ENCODE measurements at regions not wholly inside any gene's neighbourhood (a gene's known extent, or its start where the extent isn't known, plus 50 kb on each side); places are given as distances from the start of the nearest gene placed in this dataset.
"Not testable (repeated sequence)": the region's sequence is repeated elsewhere in the genome, so short reads cannot be mapped to it uniquely, and the experiment has no call there.

DNA sequence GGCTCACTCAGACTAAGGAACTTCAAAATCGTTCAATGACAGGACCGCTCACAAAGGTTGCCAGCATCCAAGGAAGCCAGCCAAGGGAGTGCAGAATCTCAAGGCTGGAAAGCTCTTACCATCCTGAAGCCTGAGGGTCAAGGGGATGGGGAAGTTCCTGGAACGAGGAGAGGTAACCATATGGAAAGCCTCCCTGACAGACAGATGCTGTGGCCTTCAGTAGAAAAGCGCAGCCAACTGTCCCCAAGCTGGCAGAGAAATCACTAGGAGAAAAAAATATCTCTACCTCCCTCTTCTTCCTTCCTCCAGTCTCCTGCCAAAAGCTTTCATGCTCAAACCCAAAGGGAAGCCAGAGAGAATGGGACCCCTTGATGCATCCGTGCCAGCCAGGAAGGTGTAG, 90.5 kb upstream of the RANBP3L start:
- no peak for DNase-seq

DNA sequence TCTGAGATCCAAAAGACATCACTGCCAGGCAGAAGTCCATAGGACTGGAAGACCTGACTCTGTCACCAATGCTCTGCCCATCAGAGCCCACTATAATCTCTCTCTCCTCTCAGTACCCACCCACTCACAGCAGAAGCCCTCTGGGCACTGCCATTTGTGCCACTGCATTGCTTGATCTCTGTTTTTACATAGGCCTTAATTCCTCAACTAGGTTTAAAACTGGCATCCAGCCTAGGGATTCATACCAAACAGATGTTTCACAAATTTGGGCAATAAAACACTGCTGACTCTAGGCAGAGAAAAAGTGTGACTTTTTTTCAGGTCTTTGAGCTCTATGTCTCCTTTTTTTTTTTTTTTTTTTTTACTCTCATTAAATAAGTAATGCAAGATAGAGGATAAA, 91.1 kb upstream of the RANBP3L start:
- no peak for DNase-seq

DNA sequence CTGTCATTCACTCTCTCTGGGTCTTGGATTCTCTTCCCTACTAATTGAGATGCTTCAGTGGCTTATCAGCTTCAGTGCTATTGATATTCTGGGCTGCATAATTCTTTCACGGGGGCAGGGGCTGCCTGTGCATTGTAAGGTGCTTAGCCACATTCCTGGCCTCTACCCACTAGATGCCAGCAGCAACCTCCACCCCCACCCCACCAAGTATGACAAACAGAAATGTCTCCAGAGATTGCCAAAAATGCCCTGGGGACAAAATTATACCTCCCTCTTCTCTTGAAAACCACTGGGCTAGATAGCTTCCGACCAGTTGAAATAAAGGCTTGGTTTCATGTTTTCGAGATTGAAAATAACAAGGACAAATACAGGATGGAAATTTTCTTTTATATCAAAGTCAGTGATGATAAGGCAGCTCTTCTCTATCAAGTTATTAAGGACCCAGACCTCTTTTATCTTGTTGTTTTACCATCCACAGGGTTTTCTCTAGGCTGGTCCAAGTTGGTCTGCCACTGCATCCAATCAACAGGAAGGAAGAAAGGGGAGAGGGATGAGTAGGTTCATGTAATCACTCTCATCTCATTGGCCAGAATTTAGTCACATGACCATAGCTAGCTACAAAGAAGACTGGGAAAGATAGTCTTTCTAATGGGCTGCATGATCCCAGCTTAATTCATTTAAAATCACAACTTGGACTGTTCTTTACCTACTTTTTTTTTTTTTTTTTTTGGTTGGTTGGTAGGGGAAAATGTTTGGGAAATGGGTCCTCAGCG, 92.1 kb upstream of the RANBP3L start:
- no peak for DNase-seq

DNA sequence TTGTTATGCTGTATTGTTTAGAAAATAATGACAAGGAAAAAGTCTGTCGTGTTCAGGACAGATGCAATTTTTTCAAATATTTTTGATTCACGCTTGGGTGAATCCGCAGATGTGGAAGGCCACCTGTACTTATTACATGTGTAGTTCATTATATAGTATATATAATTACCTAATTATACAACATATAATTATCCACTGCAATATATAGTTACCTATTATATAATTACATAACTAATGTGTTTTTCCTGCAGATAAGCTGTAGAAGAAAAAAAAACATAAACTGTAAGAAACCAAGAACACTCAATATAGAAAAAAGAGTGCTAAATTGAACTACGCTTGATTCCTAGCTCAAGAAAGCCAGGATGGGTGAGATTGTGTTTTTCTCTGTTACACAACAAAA, 93.6 kb upstream of the RANBP3L start:
- DNase-seq = no peak

DNA sequence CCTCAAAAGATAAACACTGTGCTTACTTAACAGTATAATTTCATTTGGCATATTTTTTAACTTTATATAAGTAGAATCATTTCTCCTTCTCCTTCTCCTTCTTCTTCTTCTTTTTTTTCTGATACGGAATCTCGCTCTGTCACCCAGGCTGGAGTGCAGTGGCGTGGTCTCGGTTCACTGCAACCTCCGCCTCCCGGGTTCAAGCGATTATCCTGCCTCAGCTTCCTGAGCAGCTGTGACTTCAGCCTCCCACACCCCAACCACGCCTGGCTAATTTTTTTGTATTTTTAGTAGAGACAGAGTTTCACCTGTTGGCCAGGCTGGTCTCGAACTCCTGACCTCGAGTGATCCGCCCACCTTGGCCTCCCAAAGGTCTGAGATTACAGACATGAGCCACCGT, 94.2 kb upstream of the RANBP3L start:
- not testable (repeated sequence) for DNase-seq

DNA sequence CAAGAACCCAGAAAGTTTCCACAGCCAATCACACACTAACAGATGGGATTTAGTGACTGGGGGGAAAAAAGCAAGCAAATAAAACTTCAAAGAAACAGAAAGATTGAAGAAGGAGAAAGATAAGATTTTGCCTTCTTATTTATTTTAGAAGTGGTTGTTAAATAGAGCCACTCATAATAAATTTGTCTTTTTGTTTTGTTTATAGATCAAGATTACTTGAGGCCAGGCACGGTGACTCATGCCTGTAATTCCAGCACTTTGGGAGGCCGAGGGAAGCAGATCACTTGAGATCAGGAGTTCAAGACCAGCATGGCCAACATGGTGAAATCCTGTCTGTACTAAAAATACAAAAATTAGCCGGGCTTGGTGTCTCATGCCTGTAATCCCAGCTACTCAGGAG, 94.9 kb upstream of the RANBP3L start:
- DNase-seq = no peak

DNA sequence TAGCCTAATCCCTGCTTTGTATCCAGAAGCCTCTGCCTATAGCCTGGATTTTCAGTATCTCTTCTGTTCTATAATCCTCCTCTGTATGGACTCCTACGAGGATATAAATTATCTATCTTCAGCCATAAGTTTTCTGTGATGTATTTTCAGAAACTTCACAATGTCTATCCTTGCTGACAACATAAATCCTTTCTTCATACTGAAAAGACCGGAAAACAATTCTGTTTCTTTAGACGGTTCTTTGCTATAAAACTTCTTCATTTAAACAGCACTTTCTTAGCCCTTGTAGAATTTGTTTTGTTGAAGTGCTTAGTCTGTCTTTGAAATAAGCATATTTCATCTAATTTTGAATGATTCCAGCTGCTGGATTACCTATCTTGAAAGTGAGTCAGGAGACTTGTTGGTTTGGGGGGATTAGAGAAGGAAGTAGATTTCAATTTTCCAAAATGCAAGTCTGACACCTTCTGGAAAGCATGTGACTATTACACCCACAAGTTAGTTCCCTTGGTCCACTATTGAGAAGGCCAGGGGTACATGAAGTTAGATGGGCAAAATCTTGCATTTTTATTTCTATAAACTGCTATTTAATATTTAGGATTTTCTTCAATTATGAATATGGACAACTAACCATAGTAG, 96.3 kb upstream of the RANBP3L start:
- DNase-seq = no peak

DNA sequence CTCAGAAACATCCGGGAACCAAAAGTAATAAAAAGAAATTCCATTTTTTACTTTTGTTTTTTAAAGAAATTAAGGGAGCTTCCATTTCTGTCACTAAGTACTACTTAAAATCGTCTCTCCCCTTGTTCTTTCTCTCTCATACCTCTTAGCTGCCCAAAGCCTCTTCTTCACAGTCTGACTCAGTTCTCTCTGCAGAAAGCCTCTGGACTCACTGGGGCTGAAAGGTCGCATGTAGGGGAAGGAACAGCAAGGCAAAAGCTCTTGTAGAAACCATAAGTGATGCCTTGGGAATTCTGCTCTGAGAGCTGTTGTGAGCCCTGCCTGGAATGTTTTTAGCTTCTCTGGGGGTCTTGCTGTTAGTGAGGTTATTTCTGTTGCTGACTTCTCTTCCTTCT, 100.8 kb upstream of the RANBP3L start:
- DNase-seq = no peak

DNA sequence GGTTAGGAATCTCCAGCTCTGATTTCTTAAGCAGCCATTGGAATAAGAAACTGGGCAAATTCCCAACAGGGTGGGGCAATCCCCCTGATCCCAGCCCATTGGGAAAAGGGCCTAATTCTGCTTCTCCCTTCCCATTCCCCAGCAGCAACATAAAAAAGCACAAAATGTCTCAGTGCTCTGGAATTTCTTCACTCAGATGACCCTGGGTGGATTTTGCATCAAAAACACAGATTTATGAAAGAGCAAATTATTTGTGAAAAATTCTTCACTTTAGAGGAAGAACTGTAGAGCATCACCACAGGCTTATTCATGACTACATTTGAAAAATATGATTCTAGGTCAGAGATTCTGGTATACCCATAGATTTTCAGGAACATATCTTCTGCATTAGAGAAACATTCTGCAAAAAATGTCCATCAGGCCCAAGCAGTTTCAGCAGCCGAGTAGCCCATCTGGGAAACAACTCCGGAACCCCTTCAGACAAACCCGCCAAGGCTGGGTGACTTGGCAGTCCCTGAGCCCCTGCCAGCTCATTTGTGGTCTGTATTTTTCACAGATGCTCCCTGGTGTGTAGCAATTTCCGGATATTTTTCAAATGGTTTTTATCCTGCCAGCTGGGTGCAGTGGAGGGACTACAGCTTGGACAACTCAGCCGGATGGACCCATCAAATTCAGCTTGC, 102.1 kb upstream of the RANBP3L start:
- no peak for DNase-seq

DNA sequence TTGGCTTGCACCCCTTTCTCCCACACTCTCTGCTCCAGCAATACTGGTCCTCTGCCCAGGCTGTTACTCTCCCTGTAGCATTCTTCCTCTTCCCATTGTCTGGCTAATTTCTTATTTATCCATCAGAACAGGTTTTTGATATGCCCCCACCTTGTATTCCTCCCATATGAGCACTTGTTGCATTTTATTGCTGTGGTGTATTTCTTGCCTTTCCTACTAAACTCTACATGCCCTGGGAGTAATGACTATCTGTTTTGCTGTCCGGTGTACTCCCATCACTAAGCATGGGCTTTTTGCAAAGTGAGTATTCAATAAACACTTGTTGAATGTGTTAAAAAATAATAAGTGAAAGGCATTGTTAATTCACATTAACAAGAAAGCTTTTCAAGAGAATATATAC, 104.3 kb upstream of the RANBP3L start:
- no peak for DNase-seq

DNA sequence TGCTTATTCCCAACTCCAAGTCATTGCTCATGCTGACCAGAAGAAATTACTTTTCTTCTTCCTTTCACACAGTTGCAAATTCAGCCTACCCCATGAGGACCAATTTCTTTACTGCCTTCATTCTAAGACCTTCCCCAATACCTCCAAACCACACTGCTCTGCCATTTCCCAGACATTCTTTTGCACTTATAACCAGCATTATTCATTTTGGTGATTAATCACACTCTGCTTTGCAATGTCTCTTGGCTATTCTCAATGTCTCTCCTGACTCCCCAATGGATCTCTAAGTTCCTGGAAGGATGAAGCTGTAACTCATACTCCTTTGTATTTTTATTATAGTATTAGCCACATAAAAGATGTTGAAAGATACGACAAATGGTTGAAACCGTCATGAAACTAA, 105.7 kb upstream of the RANBP3L start:
- no peak for DNase-seq

DNA sequence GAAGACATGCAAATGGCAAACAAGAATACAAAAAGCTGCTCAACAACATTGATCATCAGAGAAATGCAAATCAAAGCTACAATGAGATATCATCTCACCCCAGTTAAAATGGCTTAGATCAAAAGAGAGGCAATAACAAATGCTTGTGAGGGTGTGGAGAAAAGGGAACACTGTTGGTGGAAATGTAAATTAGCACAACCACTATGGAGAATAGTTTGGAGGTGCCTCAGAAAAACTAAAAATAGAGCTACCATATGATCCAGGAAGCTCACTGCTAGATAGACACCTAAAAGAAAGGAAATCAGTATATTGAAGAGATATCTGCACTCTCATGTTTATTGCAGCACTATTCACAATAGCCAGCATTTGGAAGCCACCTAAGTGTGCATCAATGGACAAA, 108.0 kb upstream of the RANBP3L start:
- DNase-seq = not testable (repeated sequence)

DNA sequence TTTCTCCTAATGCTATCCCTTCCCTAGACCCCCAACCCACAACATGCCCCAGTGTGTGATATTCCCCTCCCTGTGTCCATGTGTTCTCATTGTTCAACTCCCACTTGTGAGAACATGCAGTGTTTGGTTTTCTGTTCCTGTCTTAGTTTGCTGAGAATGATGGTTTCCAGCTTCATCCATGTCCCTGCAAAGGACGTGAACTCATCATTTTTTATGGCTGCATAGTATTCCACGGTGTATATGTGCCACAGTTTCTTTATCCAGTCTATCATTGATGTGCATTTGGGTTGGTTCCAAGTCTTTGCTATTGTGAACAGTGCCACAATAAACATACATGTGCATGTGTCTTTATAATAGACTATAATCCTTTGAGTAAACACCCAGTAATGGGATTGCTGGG, 109.0 kb upstream of the RANBP3L start:
- not testable (repeated sequence) for DNase-seq

DNA sequence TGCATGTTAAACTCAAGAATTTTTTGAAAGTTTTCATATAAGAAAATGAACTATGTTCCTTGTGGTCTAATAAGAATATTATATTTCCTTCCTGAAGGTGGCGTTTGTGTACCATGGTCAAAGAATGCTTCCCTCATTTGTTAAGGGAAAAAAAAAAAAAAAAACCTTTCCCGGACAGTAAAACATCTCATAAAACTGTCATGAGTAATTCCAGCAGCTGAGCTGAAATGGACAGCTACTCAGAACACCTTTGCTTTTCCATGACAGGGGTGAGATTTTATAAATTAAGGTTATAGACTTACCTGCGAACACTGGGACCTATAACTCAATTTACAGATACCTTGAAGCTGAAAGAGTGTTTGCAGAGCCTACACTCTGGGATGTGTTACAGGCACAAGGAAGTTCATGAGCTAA, 113.2 kb upstream of the RANBP3L start:
- no peak for DNase-seq

DNA sequence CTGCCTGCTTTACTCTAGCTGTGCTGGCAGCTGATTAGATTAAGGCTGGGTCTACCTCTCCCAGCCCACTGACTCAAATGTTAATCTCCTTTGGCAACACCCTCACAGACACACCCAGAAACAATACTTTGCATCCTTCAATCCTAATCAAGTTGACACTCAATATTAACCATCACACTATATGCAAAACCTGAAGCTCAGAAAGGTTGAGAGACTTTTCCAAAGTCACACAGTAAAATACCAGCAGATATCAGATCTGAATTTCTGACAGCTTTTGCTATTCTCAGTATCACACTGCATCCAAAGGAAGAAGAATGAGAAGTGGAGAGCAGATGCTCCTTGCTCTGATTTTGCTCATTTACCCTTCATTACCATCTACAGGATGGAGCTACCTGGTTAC, 114.9 kb upstream of the RANBP3L start:
- no peak for DNase-seq

DNA sequence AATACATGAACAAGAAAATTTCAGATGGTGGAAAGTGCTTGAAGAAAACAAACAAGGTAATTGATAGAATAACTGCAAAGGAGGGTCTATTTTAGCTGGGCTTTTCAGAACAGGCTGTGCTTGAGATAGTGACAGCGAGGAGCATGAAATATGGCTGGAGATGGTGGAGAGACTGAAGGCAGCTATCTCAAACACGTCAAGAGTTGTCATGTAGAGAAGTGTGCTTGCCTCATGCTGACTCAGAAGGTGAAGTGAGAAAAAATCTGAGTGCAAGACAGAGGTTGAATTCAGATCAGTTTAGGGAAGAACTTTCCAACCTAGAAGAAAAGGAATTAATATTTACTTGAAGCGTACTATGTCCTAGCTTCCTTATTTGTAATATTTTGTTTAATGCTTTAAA, 115.5 kb upstream of the RANBP3L start:
- DNase-seq = no peak

DNA sequence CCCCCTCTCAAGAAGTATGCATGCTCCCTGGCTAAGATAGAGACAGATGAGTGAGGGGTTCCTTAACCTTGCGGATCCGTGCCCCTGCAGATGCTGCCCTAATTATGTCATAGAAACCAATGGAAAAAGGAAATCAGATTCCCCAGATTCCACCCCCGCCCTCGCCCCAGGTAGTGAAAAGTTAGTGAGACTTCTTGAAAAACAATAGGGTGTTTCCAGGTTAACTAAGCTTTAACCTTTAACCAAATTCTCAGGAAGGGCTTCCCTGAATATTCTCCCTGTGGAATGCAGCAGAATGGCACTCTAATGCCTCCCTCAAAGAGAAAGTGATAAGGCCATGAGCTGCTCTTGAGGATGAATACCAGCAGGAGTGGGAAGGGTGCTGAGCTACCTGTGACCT, 116.0 kb upstream of the RANBP3L start:
- no peak for DNase-seq

DNA sequence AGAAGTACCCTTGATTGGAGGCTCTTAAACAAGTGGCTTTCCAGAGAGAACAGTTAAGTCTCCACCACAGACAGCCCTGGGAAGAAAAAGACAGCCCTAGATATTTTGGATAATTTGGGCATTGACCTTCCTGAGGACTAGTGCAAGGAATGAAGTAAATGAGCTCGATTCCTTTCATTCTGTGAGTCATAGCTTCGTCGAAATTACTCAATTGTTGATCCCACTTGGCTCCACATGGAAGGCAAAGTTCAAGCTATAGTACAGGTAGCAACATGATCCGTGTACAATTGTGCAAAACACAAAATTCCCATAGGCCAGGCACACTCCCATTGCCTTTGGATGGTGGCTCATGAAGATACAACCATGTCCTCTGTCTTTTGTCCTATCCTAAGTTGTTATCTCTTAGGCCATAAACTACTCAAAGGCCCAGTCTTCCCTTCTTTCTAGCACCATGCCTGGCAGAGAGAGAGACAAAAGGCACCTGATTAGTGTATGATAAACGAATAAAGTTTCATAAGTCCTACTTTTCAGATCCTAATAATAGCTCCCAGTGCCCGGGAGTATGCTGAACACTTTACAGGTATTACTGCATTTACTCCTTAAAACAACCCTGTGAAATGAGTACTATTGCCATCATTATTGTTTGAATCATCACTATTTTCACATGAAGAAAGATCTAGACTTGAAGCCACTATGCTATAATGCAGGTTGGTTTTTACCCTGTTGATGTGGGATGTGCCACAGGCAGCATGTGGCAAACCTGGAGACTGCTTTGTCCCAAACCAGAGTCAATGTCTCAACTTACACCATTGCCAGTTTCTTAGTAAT, 116.7 kb upstream of the RANBP3L start:
- DNase-seq = no peak

DNA sequence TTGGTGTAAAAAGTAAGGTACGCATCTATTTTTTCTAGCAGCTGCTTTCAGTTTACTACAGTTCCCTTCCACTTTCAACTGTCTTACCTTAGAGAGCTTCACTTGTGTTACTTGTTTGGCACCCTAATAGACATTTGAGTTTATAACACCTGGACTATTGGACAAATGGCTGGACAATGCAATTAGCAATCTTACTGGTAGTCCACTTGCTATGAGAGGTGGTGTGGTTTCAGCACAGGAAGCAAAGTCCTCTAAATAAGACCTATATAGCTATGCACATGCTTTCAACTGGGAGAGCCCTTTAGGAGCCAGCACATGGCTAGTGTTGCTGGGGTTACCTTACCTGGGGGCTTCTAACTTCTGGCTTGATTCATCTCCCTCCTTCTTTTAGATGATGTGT, 119.6 kb upstream of the RANBP3L start:
- no peak for DNase-seq

DNA sequence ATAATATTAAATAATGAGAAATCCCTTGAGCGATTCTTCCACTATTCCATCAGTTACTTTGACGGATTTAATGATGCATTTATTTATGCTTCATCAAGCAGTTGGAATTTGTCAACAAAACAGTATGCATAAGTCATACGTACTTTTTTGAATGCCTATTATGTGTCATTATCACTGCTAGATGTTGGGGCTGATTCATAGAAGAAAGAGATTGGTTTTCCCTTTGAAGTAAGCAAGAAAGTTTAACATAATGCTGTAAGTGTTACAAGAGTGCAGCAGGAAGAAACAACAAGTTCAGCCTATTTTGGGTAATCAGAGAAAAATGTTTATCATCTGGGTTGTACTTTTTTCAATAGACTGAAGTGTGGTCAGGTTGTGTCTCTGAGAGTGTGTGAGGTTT, 121.2 kb upstream of the RANBP3L start:
- DNase-seq = no peak

DNA sequence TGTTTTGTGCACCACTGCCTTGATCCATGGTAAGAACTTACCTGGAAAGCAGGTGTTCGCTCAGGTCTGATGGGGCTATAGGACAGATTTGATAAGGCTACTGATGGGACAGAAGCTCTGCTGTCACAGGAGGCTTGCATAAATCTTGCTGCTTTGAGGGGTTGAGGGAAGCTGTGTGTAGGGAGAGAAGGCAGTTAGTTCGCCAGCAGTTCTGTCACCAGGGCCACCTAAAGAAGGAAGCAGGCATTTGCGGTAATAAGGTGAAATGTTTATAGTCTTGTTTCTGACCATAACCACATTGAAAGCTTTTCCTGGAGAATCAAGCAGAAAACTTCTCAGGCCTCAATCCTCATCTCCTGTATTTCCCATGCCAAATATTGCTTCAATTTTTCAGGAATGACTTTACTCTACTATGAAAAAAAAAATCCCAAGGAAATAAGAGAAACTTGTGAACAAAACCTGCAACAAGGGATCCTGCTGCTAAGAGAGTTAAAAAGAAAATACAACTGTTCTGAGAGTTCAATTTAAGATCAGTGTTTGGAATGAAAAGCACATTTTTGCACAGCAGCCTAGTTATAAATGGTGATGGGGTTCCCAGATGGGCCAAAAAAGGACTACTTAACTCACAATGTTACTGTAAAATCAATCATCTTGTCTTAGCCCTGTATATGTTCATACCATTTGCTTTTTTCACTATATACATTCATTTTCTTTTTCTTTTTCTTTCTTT, 122.0 kb upstream of the RANBP3L start:
- DNase-seq = no peak

DNA sequence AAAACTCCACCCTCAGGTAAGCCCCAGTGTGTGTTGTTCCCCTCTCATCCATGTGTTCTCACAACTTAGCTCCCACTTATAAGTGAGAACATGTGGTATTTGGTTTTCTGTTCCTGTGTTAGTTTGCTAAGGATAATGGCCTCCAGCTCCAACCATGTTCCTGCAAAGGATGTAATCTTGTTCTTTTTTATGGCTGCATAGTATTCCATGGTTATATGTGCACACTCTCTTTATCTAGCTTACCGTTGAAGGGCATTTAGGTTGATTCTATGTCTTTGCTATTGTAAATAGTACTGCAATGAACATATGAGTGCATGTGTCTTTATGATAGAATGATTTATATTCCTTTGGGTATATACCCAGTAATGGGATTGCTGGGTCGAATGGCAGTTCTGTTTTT, 124.4 kb upstream of the RANBP3L start:
- not testable (repeated sequence) for DNase-seq

DNA sequence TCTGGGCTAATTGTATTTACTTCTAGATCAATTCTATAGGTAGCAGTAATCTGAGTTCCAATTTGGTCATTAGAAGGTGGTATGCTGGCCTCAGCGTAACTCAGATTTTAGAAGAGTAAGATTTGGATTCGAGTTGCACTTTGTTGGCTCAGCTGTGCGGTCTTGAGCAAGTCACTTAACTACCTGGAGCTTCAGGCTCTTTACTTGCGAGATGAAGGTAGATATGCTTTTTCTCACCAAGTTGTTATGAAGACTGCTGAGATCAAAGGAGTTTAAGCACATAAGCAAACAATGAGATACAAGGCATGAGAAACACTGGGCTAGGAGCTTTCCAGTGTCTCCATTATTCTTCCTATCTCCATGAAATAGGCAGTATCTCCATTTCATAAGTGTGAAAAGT, 133.8 kb upstream of the RANBP3L start:
- DNase-seq = no peak

Measured in activated T-cell treated with anti-CD3 and anti-CD28 coated beads, Interleukin-2, amount 50 U/mL, for 48 hours (primary cell).